IPS-20b (cell line): ENCODE measurements at regions not wholly inside any gene's neighbourhood (a gene's known extent, or its start where the extent isn't known, plus 50 kb on each side); places are given as distances from the start of the nearest gene placed in this dataset.
"Not testable (repeated sequence)": the region's sequence is repeated elsewhere in the genome, so short reads cannot be mapped to it uniquely, and the experiment has no call there.

ENCODE experiments used
- H3K27ac ChIP-seq: one replicate; pipeline ENCODE4 v1.5.1; 2013; ENCODE audit warnings: low read length
- H3K27me3 ChIP-seq: 2 replicates; pipeline ENCODE4 v1.6.1; 2013; ENCODE audit warnings: mild to moderate bottlenecking, low read length, inconsistent platforms; ENCODE audit not compliant: insufficient read depth
- H3K36me3 ChIP-seq: 2 replicates; pipeline ENCODE4 v1.6.1; 2013; ENCODE audit warnings: low read depth, mild to moderate bottlenecking, inconsistent platforms, low read length, moderate library complexity; ENCODE audit not compliant: insufficient read depth
- H3K4me1 ChIP-seq: 2 replicates; pipeline ENCODE4 v1.6.1; 2013; ENCODE audit warnings: mild to moderate bottlenecking, control low read depth, inconsistent platforms, low read length, moderate library complexity; ENCODE audit not compliant: insufficient read depth
- H3K4me3 ChIP-seq: 2 replicates; pipeline ENCODE4 v1.5.1; 2013; ENCODE audit warnings: mild to moderate bottlenecking, low read length, inconsistent platforms
- H3K9ac ChIP-seq: 2 replicates; pipeline ENCODE4 v1.6.1; 2013; ENCODE audit warnings: low read depth, mild to moderate bottlenecking, inconsistent platforms, low read length, moderate library complexity
- H3K9me3 ChIP-seq: 2 replicates; pipeline ENCODE4 v1.6.1; 2013; ENCODE audit warnings: mild to moderate bottlenecking, low read depth, low read length, inconsistent platforms; ENCODE audit not compliant: insufficient read depth

GRCh38 chr6:167208819-167209576 is 51.2 kb upstream of the GPR31 start:
- H3K4me1 ChIP-seq = no peaks in the 10 kb centered on the region
- H3K4me3 ChIP-seq = no peak overlapping the region
- H3K9me3 ChIP-seq = no peaks in the 10 kb centered on the region
- no peak overlapping the region for H3K9ac ChIP-seq
- H3K27me3 ChIP-seq = no peaks in the 10 kb centered on the region
- no peaks in the 10 kb centered on the region for H3K36me3 ChIP-seq
- H3K27ac ChIP-seq = no peak overlapping the region

GRCh38 chr6:167209577-167209975 is 51.8 kb upstream of the GPR31 start:
- no peaks in the 10 kb centered on the region for H3K9me3 ChIP-seq
- no peak overlapping the region for H3K4me3 ChIP-seq
- no peaks in the 10 kb centered on the region for H3K36me3 ChIP-seq
- no peak overlapping the region for H3K27ac ChIP-seq
- H3K4me1 ChIP-seq = no peaks in the 10 kb centered on the region
- no peak overlapping the region for H3K9ac ChIP-seq
- H3K27me3 ChIP-seq = no peaks in the 10 kb centered on the region

GRCh38 chr6:167210375-167211294 is 52.9 kb upstream of the GPR31 start:
- Histone ChIP-seq H3K36me3 (no peaks in the 10 kb centered on the region), H3K4me3 (no peak overlapping the region), H3K4me1 (no peaks in the 10 kb centered on the region), H3K27me3 (no peaks in the 10 kb centered on the region), H3K27ac (no peak overlapping the region), H3K9ac (no peak overlapping the region), H3K9me3 (no peaks in the 10 kb centered on the region)

GRCh38 chr6:167211295-167211648 is 53.5 kb upstream of the GPR31 start:
- Histone ChIP-seq H3K9me3 (no peaks in the 10 kb centered on the region), H3K9ac (no peak overlapping the region), H3K4me3 (no peak overlapping the region), H3K27me3 (no peaks in the 10 kb centered on the region), H3K27ac (no peak overlapping the region), H3K36me3 (no peaks in the 10 kb centered on the region), H3K4me1 (no peaks in the 10 kb centered on the region)

- Histone ChIP-seq H3K27ac (no peak overlapping the region), H3K9ac (no peak overlapping the region), H3K36me3 (no peaks in the 10 kb centered on the region), H3K4me3 (no peak overlapping the region), H3K27me3 (no peaks in the 10 kb centered on the region), H3K9me3 (no peaks in the 10 kb centered on the region), H3K4me1 (no peaks in the 10 kb centered on the region)
These were observed 54.3 kb upstream of the GPR31 start for GRCh38 chr6:167211881-167212712.

DNA sequence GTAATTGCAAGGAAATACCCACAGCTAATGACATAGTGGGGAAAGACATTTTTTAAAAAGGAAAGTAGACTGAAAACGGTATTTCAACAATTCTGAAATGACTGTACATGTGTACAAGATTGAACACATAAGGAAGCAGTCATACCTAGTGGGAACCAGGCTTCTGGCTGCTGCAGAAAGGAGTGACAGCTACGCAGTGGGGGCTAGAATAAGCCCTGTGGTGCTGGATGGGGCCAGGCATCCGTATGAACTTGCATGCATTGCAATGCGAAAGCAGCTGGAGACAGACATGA is 54.9 kb upstream of the GPR31 start:
- no peak overlapping the region for H3K9ac ChIP-seq
- no peak overlapping the region for H3K4me3 ChIP-seq
- H3K27me3 ChIP-seq = no peaks in the 10 kb centered on the region
- H3K36me3 ChIP-seq = no peaks in the 10 kb centered on the region
- H3K27ac ChIP-seq = no peak overlapping the region
- H3K4me1 ChIP-seq = no peaks in the 10 kb centered on the region
- no peaks in the 10 kb centered on the region for H3K9me3 ChIP-seq

GRCh38 chr6:167214206-167214605 is 56.4 kb upstream of the GPR31 start:
- Histone ChIP-seq H3K27ac (no peak overlapping the region), H3K9ac (no peak overlapping the region)

GRCh38 chr6:167215429-167216250 is 57.9 kb upstream of the GPR31 start:
- H3K9ac ChIP-seq, H3K27me3 ChIP-seq, H3K4me1 ChIP-seq, H3K9me3 ChIP-seq, H3K4me3 ChIP-seq, H3K27ac ChIP-seq, H3K36me3 ChIP-seq: not testable (repeated sequence)

More at GRCh38 chr6:167214206-167214605, 56.4 kb upstream of the GPR31 start:
- Histone ChIP-seq H3K9me3 (no peaks in the 10 kb centered on the region), H3K4me3 (no peak overlapping the region), H3K36me3 (no peaks in the 10 kb centered on the region), H3K27me3 (no peaks in the 10 kb centered on the region), H3K4me1 (no peaks in the 10 kb centered on the region)

DNA sequence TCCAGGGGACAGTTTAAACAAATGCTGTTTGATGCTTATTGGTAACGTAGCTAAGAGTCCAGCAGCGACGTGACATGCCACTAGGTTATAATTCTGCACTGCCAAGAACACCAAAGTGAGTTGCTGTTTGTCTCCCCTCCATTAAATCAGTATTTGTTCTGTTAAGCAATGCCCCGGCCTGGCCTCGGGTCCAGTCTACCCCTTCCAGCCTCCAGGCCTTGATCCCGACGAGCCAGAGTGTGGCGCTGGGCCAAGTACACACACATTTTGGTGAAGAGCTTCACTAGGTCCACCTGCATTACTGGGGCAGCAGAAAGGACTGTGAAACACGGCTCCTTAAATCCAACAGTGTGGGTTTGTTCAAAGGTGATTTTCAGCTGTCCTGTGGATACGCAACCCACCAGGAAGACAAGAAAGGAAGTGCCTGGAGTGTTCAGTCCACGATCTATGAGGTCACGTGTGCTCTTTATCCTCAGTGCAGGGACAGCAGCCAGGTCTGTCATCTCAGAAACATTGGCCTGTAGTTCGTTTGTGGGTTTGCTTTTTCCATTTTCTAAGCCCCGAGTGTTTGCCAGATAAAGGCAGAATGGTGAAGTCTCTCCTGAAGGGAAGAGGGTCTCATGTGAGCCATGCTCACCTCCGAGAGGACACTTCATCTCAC is 58.7 kb upstream of the GPR31 start:
- not testable (repeated sequence) for H3K36me3 ChIP-seq, H3K4me1 ChIP-seq, H3K9ac ChIP-seq, H3K4me3 ChIP-seq, H3K27ac ChIP-seq, H3K9me3 ChIP-seq, H3K27me3 ChIP-seq

DNA sequence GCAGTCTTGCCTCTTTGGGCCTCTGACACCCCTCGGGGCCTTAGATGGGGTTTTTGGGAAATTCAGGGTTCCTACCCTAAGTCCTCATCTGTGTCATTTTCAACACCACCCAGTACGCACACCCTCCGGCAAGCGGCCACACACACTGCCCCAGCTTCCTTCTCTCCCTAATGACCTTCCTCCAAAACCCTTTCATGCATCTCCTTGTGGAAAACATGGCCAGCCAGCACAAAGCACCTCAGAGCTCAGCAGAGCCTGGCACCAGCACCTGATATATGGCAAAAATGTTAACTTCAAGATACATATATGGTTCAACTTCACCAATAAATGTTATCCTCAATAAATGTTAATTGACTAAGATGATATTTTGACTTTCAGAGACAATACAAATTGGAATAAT is 59.3 kb upstream of the GPR31 start:
- H3K27me3 ChIP-seq, H3K4me3 ChIP-seq, H3K4me1 ChIP-seq, H3K9me3 ChIP-seq, H3K9ac ChIP-seq, H3K27ac ChIP-seq, H3K36me3 ChIP-seq: not testable (repeated sequence)
